Hepatocyte (in vitro differentiated cells): ENCODE measurements at regions not wholly inside any gene's neighbourhood (a gene's known extent, or its start where the extent isn't known, plus 50 kb on each side); places are given as distances from the start of the nearest gene placed in this dataset.

ENCODE experiments used
- DNase-seq: peaks from one replicate; pipeline ENCODE4 v3.0.0-alpha.2; 2016; ENCODE audit warnings: low spot score
- H2AFZ ChIP-seq: fragments of 200-600 bp; sonication (generic); 2 replicates; pipeline ENCODE4 v1.6.0; 2016; ENCODE audit warnings: antibody characterized with exemption, mild to moderate bottlenecking
- H3K27ac ChIP-seq: fragments of 200-600 bp; sonication (generic); 2 replicates; pipeline ENCODE4 v1.5.1; 2016; ENCODE audit warnings: mild to moderate bottlenecking
- H3K27me3 ChIP-seq: fragments of 200-600 bp; sonication (generic); 2 replicates; pipeline ENCODE4 v1.6.1; 2016
- H3K36me3 ChIP-seq: fragments of 200-600 bp; sonication (generic); replicated peaks from 2 replicates; pipeline ENCODE4 v1.5.1; 2016; ENCODE audit warnings: low read depth; ENCODE audit not compliant: insufficient read depth
- H3K4me1 ChIP-seq: fragments of 200-600 bp; sonication (generic); 2 replicates; pipeline ENCODE4 v1.5.1; 2016; ENCODE audit warnings: mild to moderate bottlenecking, moderate library complexity; ENCODE audit not compliant: insufficient read depth
- H3K4me2 ChIP-seq: fragments of 200-600 bp; sonication (generic); 2 replicates; pipeline ENCODE4 v1.6.0; 2016
- H3K4me3 ChIP-seq: fragments of 200-600 bp; sonication (generic); 2 replicates; pipeline ENCODE4 v1.5.1; 2016; ENCODE audit warnings: mild to moderate bottlenecking
- H3K79me2 ChIP-seq: fragments of 200-600 bp; sonication (generic); 2 replicates; pipeline ENCODE4 v1.6.0; 2017; ENCODE audit warnings: mild to moderate bottlenecking
- H3K9me2 ChIP-seq: fragments of 200-600 bp; sonication (generic); replicated peaks from 2 replicates; pipeline ENCODE4 v1.6.0; 2017; ENCODE audit warnings: mild to moderate bottlenecking; ENCODE audit not compliant: insufficient read depth
- H3K9me3 ChIP-seq: fragments of 200-600 bp; sonication (generic); 2 replicates; pipeline ENCODE4 v1.5.1; 2016; ENCODE audit warnings: low read depth, mild to moderate bottlenecking
- H4K20me1 ChIP-seq: fragments of 200-600 bp; sonication (generic); 2 replicates; pipeline ENCODE4 v1.6.0; 2016; ENCODE audit warnings: mild to moderate bottlenecking; ENCODE audit not compliant: insufficient read depth, poor library complexity, severe bottlenecking
- EZH2 ChIP-seq: fragments of 200-600 bp; sonication (generic); IDR thresholded peaks from 2 replicates; pipeline ENCODE4 v1.6.1; 2016; ENCODE audit warnings: antibody characterized with exemption, mild to moderate bottlenecking, borderline replicate concordance
- EZH2phosphoT487 ChIP-seq: fragments of 200-600 bp; sonication (generic); IDR thresholded peaks from one replicate; pipeline ENCODE4 v1.6.1; 2018; ENCODE audit warnings: antibody characterized with exemption, mild to moderate bottlenecking, low read depth, moderate library complexity; ENCODE audit not compliant: unreplicated experiment, severe bottlenecking
- WGBS: methylation state at CpG from one replicate; pipeline ENCODE4 v1.1.6; 2016; ENCODE audit warnings: low lambda C conversion rate; ENCODE audit errors: missing lambda C conversion rate; 5-methylcytosine and 5-hydroxymethylcytosine counted together
- TF ChIP-seq, protein P1 (sequence below): fragments of 200-600 bp; sonication (generic); IDR thresholded peaks from 2 replicates; pipeline ENCODE4 v1.5.1; 2016; ENCODE audit warnings: antibody characterized with exemption, mild to moderate bottlenecking; ENCODE audit not compliant: poor library complexity

DNA sequence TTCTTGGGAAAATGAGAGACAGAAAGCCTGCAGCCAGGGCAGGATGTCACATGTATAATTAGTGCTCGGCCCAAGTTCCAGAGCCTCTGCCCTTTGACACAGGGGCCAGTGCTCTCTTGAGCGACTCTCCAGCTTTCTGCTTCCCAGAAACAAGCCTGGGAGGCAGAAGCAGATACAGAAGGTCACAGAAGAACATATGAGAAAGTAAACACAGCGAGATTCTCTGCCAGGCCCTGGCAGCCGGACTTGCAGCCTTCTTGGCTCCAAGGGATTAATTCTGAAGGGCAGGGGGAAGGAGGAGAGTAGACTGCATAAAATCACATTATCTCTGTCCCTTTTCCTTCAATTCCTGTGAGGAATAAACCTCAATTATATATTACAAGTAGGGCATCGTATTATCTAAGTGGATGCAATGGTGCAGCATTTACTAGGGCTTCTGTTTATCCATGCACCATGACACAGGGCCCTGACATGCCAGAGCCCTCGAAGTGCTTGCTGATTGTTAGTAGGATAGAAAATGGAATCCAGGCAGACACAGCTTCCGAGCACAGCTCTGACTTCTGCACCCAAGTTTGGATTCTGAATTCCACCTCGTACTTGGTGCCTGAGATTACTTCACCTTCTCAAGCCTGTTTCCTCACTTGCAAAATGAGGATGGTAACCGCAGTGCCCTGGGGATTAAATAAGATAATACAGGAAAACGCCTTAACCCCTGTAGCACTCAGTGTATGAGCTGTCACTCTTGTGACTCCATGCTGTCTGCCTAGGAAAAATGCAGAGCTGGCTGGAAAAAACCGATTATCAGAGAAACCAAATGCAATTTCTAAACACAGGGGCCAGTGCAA is 536.5 kb downstream of the TNS3 start:
- Histone ChIP-seq H3K9me3 (no peaks in the 10 kb centered on the region), H2AFZ (peak overlapping the region; percentile 28), H4K20me1 (no peaks in the 10 kb centered on the region), H3K36me3 (no peaks in the 10 kb centered on the region), H3K4me3 (no peak overlapping the region), H3K9me2 (no peaks in the 10 kb centered on the region), H3K27ac (peak overlapping the region; percentile 37), H3K4me1 (peaks cover 16% of the 10 kb centered on the region), H3K27me3 (no peaks in the 10 kb centered on the region), H3K4me2 (peak overlapping the region; percentile 29), H3K79me2 (no peaks in the 10 kb centered on the region)
- no peak for DNase-seq
- TF ChIP-seq EZH2phosphoT487 (no peak), EZH2 (no peak)
- TF ChIP-seq, protein P1, sequence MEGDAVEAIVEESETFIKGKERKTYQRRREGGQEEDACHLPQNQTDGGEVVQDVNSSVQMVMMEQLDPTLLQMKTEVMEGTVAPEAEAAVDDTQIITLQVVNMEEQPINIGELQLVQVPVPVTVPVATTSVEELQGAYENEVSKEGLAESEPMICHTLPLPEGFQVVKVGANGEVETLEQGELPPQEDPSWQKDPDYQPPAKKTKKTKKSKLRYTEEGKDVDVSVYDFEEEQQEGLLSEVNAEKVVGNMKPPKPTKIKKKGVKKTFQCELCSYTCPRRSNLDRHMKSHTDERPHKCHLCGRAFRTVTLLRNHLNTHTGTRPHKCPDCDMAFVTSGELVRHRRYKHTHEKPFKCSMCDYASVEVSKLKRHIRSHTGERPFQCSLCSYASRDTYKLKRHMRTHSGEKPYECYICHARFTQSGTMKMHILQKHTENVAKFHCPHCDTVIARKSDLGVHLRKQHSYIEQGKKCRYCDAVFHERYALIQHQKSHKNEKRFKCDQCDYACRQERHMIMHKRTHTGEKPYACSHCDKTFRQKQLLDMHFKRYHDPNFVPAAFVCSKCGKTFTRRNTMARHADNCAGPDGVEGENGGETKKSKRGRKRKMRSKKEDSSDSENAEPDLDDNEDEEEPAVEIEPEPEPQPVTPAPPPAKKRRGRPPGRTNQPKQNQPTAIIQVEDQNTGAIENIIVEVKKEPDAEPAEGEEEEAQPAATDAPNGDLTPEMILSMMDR: no peak
- WGBS: 21% methylated on average over 11 of the region's 11 CpGs

DNA sequence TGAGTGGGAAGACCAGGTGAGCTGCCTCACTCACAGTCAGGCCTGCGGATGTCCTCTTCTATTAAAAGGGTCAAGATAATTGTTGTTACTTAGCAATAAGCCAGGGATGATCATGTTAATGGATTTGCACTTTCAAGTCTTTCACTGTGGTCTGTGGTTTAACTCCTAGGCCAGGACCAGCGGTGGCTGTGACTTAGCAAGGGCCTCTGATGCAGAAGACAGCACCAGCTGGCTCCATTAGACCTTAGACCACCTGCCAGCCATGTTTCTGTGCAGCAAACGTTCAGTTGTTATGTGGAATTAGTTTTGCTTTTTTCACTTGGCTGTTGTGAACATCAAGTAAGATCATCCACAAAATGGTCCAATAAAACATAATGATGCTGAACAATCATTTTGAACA is 537.3 kb downstream of the TNS3 start:
- Histone ChIP-seq H3K4me1 (peaks cover 18% of the 10 kb centered on the region), H3K36me3 (no peaks in the 10 kb centered on the region), H3K4me2 (no peak overlapping the region), H3K4me3 (no peak overlapping the region), H2AFZ (no peak overlapping the region), H4K20me1 (no peaks in the 10 kb centered on the region), H3K27me3 (no peaks in the 10 kb centered on the region), H3K9me2 (no peaks in the 10 kb centered on the region), H3K27ac (peak overlapping the region; percentile 37), H3K79me2 (no peaks in the 10 kb centered on the region), H3K9me3 (no peaks in the 10 kb centered on the region)
- 65% methylated on average over 3 of the region's 3 CpGs for WGBS
- DNase-seq: no peak
- TF ChIP-seq EZH2 (no peak), EZH2phosphoT487 (no peak)
- TF ChIP-seq, protein P1: no peak

DNA sequence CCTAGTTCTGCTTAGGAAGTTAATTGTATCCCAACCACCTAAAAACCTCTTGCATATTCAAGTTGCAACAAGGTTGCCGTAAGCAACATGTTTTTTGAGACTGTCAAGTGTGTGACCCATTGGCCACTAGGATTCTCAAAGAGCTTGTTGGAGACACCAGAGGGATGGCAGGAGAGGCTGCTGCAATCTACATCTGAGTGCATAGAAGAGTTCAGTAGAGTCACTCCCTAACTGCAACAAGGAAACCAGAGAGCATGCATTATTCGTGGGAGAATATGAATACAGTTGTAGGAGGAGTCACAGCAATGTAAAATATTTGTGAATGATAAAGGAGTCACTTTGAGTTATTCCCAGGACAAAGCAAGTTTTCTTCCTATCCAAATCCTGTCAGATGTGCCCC is 538.6 kb downstream of the TNS3 start:
- Histone ChIP-seq H3K79me2 (no peaks in the 10 kb centered on the region), H3K36me3 (no peaks in the 10 kb centered on the region)
- 87% methylated on average over 2 of the region's 2 CpGs for WGBS

More for the DNA sequence above, 538.6 kb downstream of the TNS3 start:
- DNase-seq: no peak
- no peak overlapping the region for H2AFZ ChIP-seq
- H3K27me3 ChIP-seq: no peaks in the 10 kb centered on the region
- no peak for TF ChIP-seq EZH2phosphoT487
- no peak for TF ChIP-seq EZH2
- TF ChIP-seq, protein P1: no peak
- no peaks in the 10 kb centered on the region for H3K9me3 ChIP-seq
- no peak overlapping the region for H3K4me2 ChIP-seq
- H3K4me1 ChIP-seq: peaks cover 23% of the 10 kb centered on the region
- no peak overlapping the region for H3K27ac ChIP-seq
- no peaks in the 10 kb centered on the region for H4K20me1 ChIP-seq
- no peaks in the 10 kb centered on the region for H3K9me2 ChIP-seq
- H3K4me3 ChIP-seq: no peak overlapping the region
